DOHH2 (cell line): ENCODE measurements at regions not wholly inside any gene's neighbourhood (a gene's known extent, or its start where the extent isn't known, plus 50 kb on each side); places are given as distances from the start of the nearest gene placed in this dataset.

ENCODE experiments used
- H3F3A ChIP-seq: fragments of 200-600 bp; sonication (generic), shearing (Covaris generic); 2 replicates; pipeline ENCODE4 v1.6.0; 2016; ENCODE audit warnings: antibody characterized with exemption, mild to moderate bottlenecking; ENCODE audit not compliant: control insufficient read depth, insufficient read depth
- H3K27ac ChIP-seq: fragments of 200-600 bp; sonication (generic); 2 replicates; pipeline ENCODE4 v1.5.1; 2014; ENCODE audit warnings: low read depth, mild to moderate bottlenecking, low read length, moderate library complexity
- H3K27me3 ChIP-seq: fragments of 200-600 bp; sonication (generic); 2 replicates; pipeline ENCODE4 v1.6.1; 2014; ENCODE audit warnings: mild to moderate bottlenecking, low read length, mixed read lengths; ENCODE audit not compliant: control insufficient read depth
- H3K36me3 ChIP-seq: fragments of 200-600 bp; sonication (generic); 2 replicates; pipeline ENCODE4 v1.6.1; 2014; ENCODE audit warnings: mild to moderate bottlenecking, low read length, moderate library complexity, mixed read lengths; ENCODE audit not compliant: control insufficient read depth
- H3K4me1 ChIP-seq: fragments of 200-600 bp; sonication (generic); 2 replicates; pipeline ENCODE4 v1.6.1; 2014; ENCODE audit warnings: mild to moderate bottlenecking, low read length, mixed read lengths; ENCODE audit not compliant: control insufficient read depth
- H3K4me2 ChIP-seq: fragments of 200-600 bp; sonication (generic); 2 replicates; pipeline ENCODE4 v1.6.0; 2014; ENCODE audit warnings: mild to moderate bottlenecking, low read length, moderate library complexity
- H3K4me3 ChIP-seq: fragments of 200-600 bp; sonication (generic); 2 replicates; pipeline ENCODE4 v1.5.1; 2014; ENCODE audit warnings: mild to moderate bottlenecking, low read length, mixed read lengths
- H3K79me2 ChIP-seq: fragments of 200-600 bp; sonication (generic); 2 replicates; pipeline ENCODE4 v1.6.1; 2014; ENCODE audit warnings: mild to moderate bottlenecking, low read length, mixed read lengths; ENCODE audit not compliant: control insufficient read depth
- H3K9me2 ChIP-seq: fragments of 200-600 bp; sonication (generic); replicated peaks from 2 replicates; pipeline ENCODE4 v1.6.1; 2014; ENCODE audit warnings: mild to moderate bottlenecking, low read length, mixed read lengths; ENCODE audit not compliant: control insufficient read depth
- H3K9me3 ChIP-seq: fragments of 200-600 bp; sonication (generic); 2 replicates; pipeline ENCODE4 v1.6.1; 2014; ENCODE audit warnings: antibody characterized with exemption, low read length, mixed read lengths; ENCODE audit not compliant: control insufficient read depth, insufficient read depth
- H4K20me1 ChIP-seq: fragments of 200-600 bp; sonication (generic); 2 replicates; pipeline ENCODE4 v1.6.0; 2014; ENCODE audit warnings: low read depth, mild to moderate bottlenecking, antibody characterized with exemption, low read length, moderate library complexity; ENCODE audit not compliant: control insufficient read depth, insufficient read depth
- EZH2phosphoT487 ChIP-seq: fragments of 200-600 bp; sonication (generic); IDR thresholded peaks from 2 replicates; pipeline ENCODE4 v1.6.1; 2017; ENCODE audit warnings: borderline replicate concordance, mild to moderate bottlenecking, antibody characterized with exemption, low read length, moderate library complexity, mixed read lengths
- TF ChIP-seq, protein P1 (sequence below): fragments of 200-600 bp; sonication (generic); IDR thresholded peaks from one replicate; pipeline ENCODE4 v1.5.1; 2014; ENCODE audit warnings: antibody characterized with exemption, mild to moderate bottlenecking, low read depth, low read length; ENCODE audit not compliant: poor library complexity, severe bottlenecking

DNA sequence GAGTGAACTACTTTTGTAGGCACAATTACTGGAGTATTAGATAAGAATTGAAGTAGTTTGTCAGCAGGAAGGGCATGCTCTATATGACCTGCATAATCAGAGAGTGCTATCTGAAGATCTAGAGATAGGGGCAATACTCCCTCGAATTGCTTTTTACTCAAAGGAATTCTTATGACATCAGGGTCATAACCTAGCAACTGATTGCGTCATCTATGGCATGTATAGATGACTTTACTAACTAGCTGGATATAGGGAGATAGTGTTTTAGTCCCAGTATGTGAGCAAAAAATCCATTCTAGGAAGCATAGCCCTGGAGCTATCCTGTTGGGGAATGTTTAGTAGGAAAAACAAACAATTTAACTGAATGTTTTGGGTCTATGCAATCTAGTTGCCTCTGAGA is 109.5 kb upstream of the ZNF267 start:
- Histone ChIP-seq H3K4me2 (no peak overlapping the region), H3K36me3 (no peaks in the 10 kb centered on the region)

DNA sequence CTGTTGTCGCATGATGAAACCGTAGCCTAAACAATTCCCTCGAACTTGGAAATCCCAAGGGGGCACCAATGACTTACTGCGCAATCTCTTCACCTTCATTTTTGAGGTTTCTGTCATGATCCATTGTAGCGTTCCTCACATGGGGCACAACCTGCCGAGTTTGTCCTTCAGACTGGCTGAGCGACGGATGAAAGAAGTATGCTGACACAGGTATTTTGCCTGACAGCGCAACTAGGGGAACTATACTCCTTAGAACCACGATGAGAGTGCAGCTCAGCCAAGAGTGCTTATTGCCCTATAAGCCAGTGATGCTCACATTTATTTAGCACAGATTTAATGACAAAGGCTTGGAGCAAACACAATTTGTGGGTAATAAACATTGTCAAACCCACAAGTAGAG is 106.3 kb upstream of the ZNF267 start:
- Histone ChIP-seq H4K20me1 (no peaks in the 10 kb centered on the region), H3K79me2 (no peaks in the 10 kb centered on the region), H3F3A (no peaks in the 10 kb centered on the region), H3K36me3 (no peaks in the 10 kb centered on the region), H3K4me3 (no peak overlapping the region), H3K4me2 (no peak overlapping the region), H3K27me3 (no peaks in the 10 kb centered on the region), H3K9me2 (no peaks in the 10 kb centered on the region), H3K27ac (no peak overlapping the region), H3K4me1 (no peaks in the 10 kb centered on the region), H3K9me3 (peaks cover 12% of the 10 kb centered on the region; the same call in 1 of the 2 replicates)
- TF ChIP-seq, protein P1, sequence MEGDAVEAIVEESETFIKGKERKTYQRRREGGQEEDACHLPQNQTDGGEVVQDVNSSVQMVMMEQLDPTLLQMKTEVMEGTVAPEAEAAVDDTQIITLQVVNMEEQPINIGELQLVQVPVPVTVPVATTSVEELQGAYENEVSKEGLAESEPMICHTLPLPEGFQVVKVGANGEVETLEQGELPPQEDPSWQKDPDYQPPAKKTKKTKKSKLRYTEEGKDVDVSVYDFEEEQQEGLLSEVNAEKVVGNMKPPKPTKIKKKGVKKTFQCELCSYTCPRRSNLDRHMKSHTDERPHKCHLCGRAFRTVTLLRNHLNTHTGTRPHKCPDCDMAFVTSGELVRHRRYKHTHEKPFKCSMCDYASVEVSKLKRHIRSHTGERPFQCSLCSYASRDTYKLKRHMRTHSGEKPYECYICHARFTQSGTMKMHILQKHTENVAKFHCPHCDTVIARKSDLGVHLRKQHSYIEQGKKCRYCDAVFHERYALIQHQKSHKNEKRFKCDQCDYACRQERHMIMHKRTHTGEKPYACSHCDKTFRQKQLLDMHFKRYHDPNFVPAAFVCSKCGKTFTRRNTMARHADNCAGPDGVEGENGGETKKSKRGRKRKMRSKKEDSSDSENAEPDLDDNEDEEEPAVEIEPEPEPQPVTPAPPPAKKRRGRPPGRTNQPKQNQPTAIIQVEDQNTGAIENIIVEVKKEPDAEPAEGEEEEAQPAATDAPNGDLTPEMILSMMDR, result no peak
- TF ChIP-seq EZH2phosphoT487, result no peak

More for the DNA sequence above, 109.5 kb upstream of the ZNF267 start:
- Histone ChIP-seq H3K9me2 (no peaks in the 10 kb centered on the region), H3K9me3 (peaks cover 13% of the 10 kb centered on the region; the same call in 1 of the 2 replicates), H3K4me3 (no peak overlapping the region), H3K79me2 (no peaks in the 10 kb centered on the region), H3K27me3 (no peaks in the 10 kb centered on the region), H3F3A (no peaks in the 10 kb centered on the region), H3K4me1 (no peaks in the 10 kb centered on the region), H3K27ac (no peak overlapping the region), H4K20me1 (no peaks in the 10 kb centered on the region)
- no peak for TF ChIP-seq EZH2phosphoT487
- TF ChIP-seq, protein P1, result no peak

DNA sequence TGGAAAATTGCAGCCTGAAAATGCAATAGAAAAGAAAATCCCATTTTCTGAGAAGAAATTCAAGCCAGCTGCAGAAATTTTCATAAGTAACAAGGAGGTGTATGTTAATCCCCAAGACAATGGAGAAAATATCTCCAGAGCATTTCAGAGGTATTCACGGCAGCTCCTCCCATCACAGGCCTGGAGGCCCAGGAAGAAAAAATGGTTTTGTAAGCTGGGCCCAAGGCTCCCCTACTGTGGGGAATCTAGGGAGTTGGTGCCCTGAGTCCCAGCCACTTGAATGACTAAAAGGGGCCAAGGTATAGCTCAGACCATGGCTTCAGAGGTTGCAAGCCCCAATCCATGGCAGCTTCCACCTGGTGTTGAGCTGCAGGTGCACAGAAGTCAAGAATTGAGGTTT is 93.3 kb upstream of the ZNF267 start:
- H3K79me2 ChIP-seq, result no peaks in the 10 kb centered on the region
- H3K27ac ChIP-seq, result no peak overlapping the region
- no peaks in the 10 kb centered on the region for H3K27me3 ChIP-seq
- H4K20me1 ChIP-seq, result no peaks in the 10 kb centered on the region
- TF ChIP-seq EZH2phosphoT487, result no peak
- TF ChIP-seq, protein P1, result no peak
- H3K4me3 ChIP-seq, result no peak overlapping the region
- H3F3A ChIP-seq, result no peaks in the 10 kb centered on the region
- no peaks in the 10 kb centered on the region for H3K36me3 ChIP-seq
- no peaks in the 10 kb centered on the region for H3K9me2 ChIP-seq
- no peak overlapping the region for H3K4me2 ChIP-seq
- peaks cover 12% of the 10 kb centered on the region for H3K9me3 ChIP-seq
- no peaks in the 10 kb centered on the region for H3K4me1 ChIP-seq

DNA sequence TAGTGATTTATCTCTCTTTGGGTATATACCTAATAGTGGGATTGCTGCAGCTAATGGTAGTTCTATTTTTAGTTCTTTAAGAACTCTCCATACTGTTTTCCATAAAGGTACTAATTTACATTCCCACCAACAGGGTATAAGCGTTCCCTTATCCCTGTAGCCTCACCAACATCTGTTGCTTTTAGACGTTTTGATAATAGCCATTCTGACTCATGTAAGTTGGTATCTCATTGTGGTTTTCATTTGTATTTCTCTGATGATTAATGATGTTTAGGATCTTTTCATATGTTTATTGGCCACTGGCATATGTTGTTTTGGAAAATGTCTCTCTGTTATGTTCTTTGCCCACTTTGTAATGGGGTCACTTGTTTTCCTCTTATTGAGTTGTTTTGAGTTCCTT is 88.5 kb upstream of the ZNF267 start:
- Histone ChIP-seq H3K9me2 (no peaks in the 10 kb centered on the region), H3F3A (no peaks in the 10 kb centered on the region), H3K9me3 (peaks cover 10% of the 10 kb centered on the region), H3K79me2 (no peaks in the 10 kb centered on the region), H3K36me3 (no peaks in the 10 kb centered on the region), H3K4me1 (no peaks in the 10 kb centered on the region), H3K4me3 (no peak overlapping the region), H4K20me1 (no peaks in the 10 kb centered on the region), H3K27me3 (no peaks in the 10 kb centered on the region), H3K27ac (no peak overlapping the region), H3K4me2 (no peak overlapping the region)
- TF ChIP-seq, protein P1, result no peak
- no peak for TF ChIP-seq EZH2phosphoT487
